CD4-positive, CD25-positive, alpha-beta regulatory T cell (primary cell): ENCODE measurements at regions not wholly inside any gene's neighbourhood (a gene's known extent, or its start where the extent isn't known, plus 50 kb on each side); places are given as distances from the start of the nearest gene placed in this dataset.
A peak's percentile ranks its signal among the peaks of the same experiment; 100 is the strongest.

Experiments
- ATAC-seq, 2 donors: fragments of 150-1000 bp; cut with Tn5 transposase; one replicate each; pipeline ENCODE4 v1.10.0; 2021; ENCODE audit warnings: low read depth in 2 of 2, moderate number of reproducible peaks in 2 of 2, moderate library complexity in 1 of 2
- DNase-seq, 3 donors: peaks; one replicate each; pipeline versions ENCODE4 v3.0.0 to v3.0.0-alpha.2; 2012 to 2022; ENCODE audit warnings: mixed read lengths in 1 of 3
- H3K27ac ChIP-seq: one replicate; pipeline ENCODE4 v1.7.0; 2013; ENCODE audit warnings: mild to moderate bottlenecking, low read length; ENCODE audit not compliant: insufficient read depth, poor library complexity, severe bottlenecking
- H3K27me3 ChIP-seq: one replicate; pipeline ENCODE4 v1.7.0; 2013; ENCODE audit warnings: low read length; ENCODE audit not compliant: control insufficient read depth, insufficient read depth
- H3K36me3 ChIP-seq: one replicate; pipeline ENCODE4 v1.7.0; 2013; ENCODE audit warnings: mild to moderate bottlenecking, low read length, moderate library complexity; ENCODE audit not compliant: control insufficient read depth, insufficient read depth
- H3K4me1 ChIP-seq: 2 replicates; pipeline ENCODE4 v1.7.0; 2013; ENCODE audit warnings: mild to moderate bottlenecking, low read length; ENCODE audit not compliant: insufficient read depth, control insufficient read depth, poor library complexity, severe bottlenecking
- H3K4me3 ChIP-seq: one replicate; pipeline ENCODE4 v1.7.0; 2013; ENCODE audit warnings: low read depth, mild to moderate bottlenecking, low read length, moderate library complexity
- H3K9me3 ChIP-seq, 2 experiments: 1 replicate in 1 of 2; 2 replicates in 1 of 2; pipeline ENCODE4 v1.7.0; 2013; ENCODE audit warnings: low read length in 2 of 2, mild to moderate bottlenecking in 1 of 2, moderate library complexity in 1 of 2; ENCODE audit not compliant: control insufficient read depth in 2 of 2
- H3K27ac Mint-ChIP-seq, 3 donors: one replicate each; pipeline ENCODE4 v1.8.0; 2020 to 2022; ENCODE audit warnings: mild to moderate bottlenecking in 3 of 3, mixed read lengths in 3 of 3, moderate library complexity in 2 of 3
- H3K27me3 Mint-ChIP-seq: one replicate; pipeline ENCODE4 v1.8.0; 2022; ENCODE audit warnings: mild to moderate bottlenecking, mixed read lengths
- H3K36me3 Mint-ChIP-seq: one replicate; pipeline ENCODE4 v1.8.0; 2020; ENCODE audit warnings: mixed read lengths
- H3K4me1 Mint-ChIP-seq, 4 donors: one replicate each; pipeline ENCODE4 v1.8.0; 2020 to 2022; ENCODE audit warnings: mixed read lengths in 4 of 4, mild to moderate bottlenecking in 1 of 4
- H3K4me3 Mint-ChIP-seq, 4 donors: one replicate each; pipeline ENCODE4 v1.8.0; 2020 to 2022; ENCODE audit warnings: mild to moderate bottlenecking in 4 of 4, mixed read lengths in 4 of 4, moderate library complexity in 3 of 4
- H3K9me3 Mint-ChIP-seq, 7 donors: one replicate each; pipeline ENCODE4 v1.8.0; 2020 to 2022; ENCODE audit warnings: mixed read lengths in 7 of 7, mild to moderate bottlenecking in 3 of 7, moderate library complexity in 2 of 7

- ATAC-seq: no peak
- H3K4me1 Mint-ChIP-seq: no peaks in the 10 kb centered on the region
Observed at GRCh38 chrX:134115270-134115669, 121.7 kb upstream of the CCDC160 start.

GRCh38 chrX:134137341-134137740, 99.6 kb upstream of the CCDC160 start:
- no peak for DNase-seq
- H3K9me3 Mint-ChIP-seq: peaks cover 0 to 2% (median 0%) of the 10 kb centered on the region in 7 donors

More at GRCh38 chrX:134115270-134115669, 121.7 kb upstream of the CCDC160 start:
- Histone ChIP-seq H3K27me3 (no peaks in the 10 kb centered on the region), H3K27ac (no peak overlapping the region), H3K9me3 (no peaks in the 10 kb centered on the region), H3K4me3 (no peak overlapping the region), H3K4me1 (no peaks in the 10 kb centered on the region), H3K36me3 (no peaks in the 10 kb centered on the region)
- Mint-ChIP-seq H3K27ac (no peak overlapping the region), H3K9me3 (peaks cover 0 to 2% (median 0%) of the 10 kb centered on the region in 7 donors), H3K27me3 (no peaks in the 10 kb centered on the region), H3K4me3 (no peak overlapping the region), H3K36me3 (no peaks in the 10 kb centered on the region)
- DNase-seq: no peak

GRCh38 chrX:134139090-134139489, 97.9 kb upstream of the CCDC160 start:
- DNase-seq (no peak), ATAC-seq (no peak)
- Histone ChIP-seq H3K36me3 (no peaks in the 10 kb centered on the region), H3K4me3 (no peak overlapping the region), H3K27ac (no peak overlapping the region), H3K4me1 (no peaks in the 10 kb centered on the region), H3K9me3 (no peaks in the 10 kb centered on the region), H3K27me3 (no peaks in the 10 kb centered on the region)
- no peak overlapping the region for H3K27ac Mint-ChIP-seq
- no peaks in the 10 kb centered on the region for H3K4me1 Mint-ChIP-seq
- no peaks in the 10 kb centered on the region for H3K36me3 Mint-ChIP-seq
- no peak overlapping the region for H3K4me3 Mint-ChIP-seq
- H3K27me3 Mint-ChIP-seq: peaks cover 5% of the 10 kb centered on the region
- peaks cover 0 to 2% (median 0%) of the 10 kb centered on the region in 7 donors for H3K9me3 Mint-ChIP-seq

More at GRCh38 chrX:134137341-134137740, 99.6 kb upstream of the CCDC160 start:
- H3K36me3 ChIP-seq: no peaks in the 10 kb centered on the region
- peaks cover 5% of the 10 kb centered on the region for H3K27me3 Mint-ChIP-seq
- H3K4me1 Mint-ChIP-seq: no peaks in the 10 kb centered on the region
- H3K27me3 ChIP-seq: no peaks in the 10 kb centered on the region
- H3K27ac ChIP-seq: no peak overlapping the region
- ATAC-seq: no peak
- no peaks in the 10 kb centered on the region for H3K4me1 ChIP-seq
- no peak overlapping the region for H3K4me3 ChIP-seq
- no peaks in the 10 kb centered on the region for H3K9me3 ChIP-seq
- H3K27ac Mint-ChIP-seq: no peak overlapping the region
- no peaks in the 10 kb centered on the region for H3K36me3 Mint-ChIP-seq
- H3K4me3 Mint-ChIP-seq: no peak overlapping the region

- Mint-ChIP-seq H3K9me3 (no peaks in the 10 kb centered on the region), H3K4me1 (peaks cover 0 to 2% (median 0%) of the 10 kb centered on the region in 4 donors), H3K36me3 (no peaks in the 10 kb centered on the region), H3K27ac (no peak overlapping the region), H3K4me3 (no peak overlapping the region), H3K27me3 (no peaks in the 10 kb centered on the region)
- no peaks in the 10 kb centered on the region for H3K27me3 ChIP-seq
- ATAC-seq: no peak
- H3K4me1 ChIP-seq: no peaks in the 10 kb centered on the region
- DNase-seq: peak in 1 of 3 donors; percentile 37
- no peak overlapping the region for H3K4me3 ChIP-seq
- H3K27ac ChIP-seq: no peak overlapping the region
- H3K36me3 ChIP-seq: no peaks in the 10 kb centered on the region
- no peaks in the 10 kb centered on the region for H3K9me3 ChIP-seq
Observed at GRCh38 chrX:134144231-134144630, 92.8 kb upstream of the CCDC160 start.

- Histone ChIP-seq H3K27ac (no peak overlapping the region), H3K4me3 (no peak overlapping the region), H3K36me3 (no peaks in the 10 kb centered on the region), H3K4me1 (no peaks in the 10 kb centered on the region), H3K9me3 (no peaks in the 10 kb centered on the region), H3K27me3 (no peaks in the 10 kb centered on the region)
- Mint-ChIP-seq H3K4me1 (peaks cover 0 to 2% (median 0%) of the 10 kb centered on the region in 4 donors), H3K27me3 (no peaks in the 10 kb centered on the region), H3K27ac (no peak overlapping the region), H3K4me3 (no peak overlapping the region), H3K9me3 (no peaks in the 10 kb centered on the region), H3K36me3 (no peaks in the 10 kb centered on the region)
- no peak for DNase-seq
- no peak for ATAC-seq
Observed at GRCh38 chrX:134146493-134146892, 90.5 kb upstream of the CCDC160 start.

GRCh38 chrX:134148172-134148692, 88.8 kb upstream of the CCDC160 start:
- Mint-ChIP-seq H3K9me3 (no peaks in the 10 kb centered on the region), H3K4me1 (peaks cover 0 to 2% (median 0%) of the 10 kb centered on the region in 4 donors), H3K36me3 (no peaks in the 10 kb centered on the region), H3K4me3 (no peak overlapping the region), H3K27me3 (no peaks in the 10 kb centered on the region), H3K27ac (no peak overlapping the region)
- no peak overlapping the region for H3K4me3 ChIP-seq
- no peaks in the 10 kb centered on the region for H3K9me3 ChIP-seq
- H3K27me3 ChIP-seq: no peaks in the 10 kb centered on the region
- H3K4me1 ChIP-seq: no peaks in the 10 kb centered on the region
- H3K27ac ChIP-seq: no peak overlapping the region
- ATAC-seq (no peak), DNase-seq (no peak)
- H3K36me3 ChIP-seq: no peaks in the 10 kb centered on the region

- Histone ChIP-seq H3K27me3 (peaks cover 2% of the 10 kb centered on the region), H3K9me3 (no peaks in the 10 kb centered on the region), H3K4me3 (no peak overlapping the region), H3K4me1 (no peaks in the 10 kb centered on the region), H3K27ac (no peak overlapping the region), H3K36me3 (no peaks in the 10 kb centered on the region)
- no peaks in the 10 kb centered on the region for H3K4me1 Mint-ChIP-seq
- no peak overlapping the region for H3K27ac Mint-ChIP-seq
- peaks cover 0 to 2% (median 0%) of the 10 kb centered on the region in 7 donors for H3K9me3 Mint-ChIP-seq
- DNase-seq (no peak), ATAC-seq (no peak)
- no peak overlapping the region for H3K4me3 Mint-ChIP-seq
- no peaks in the 10 kb centered on the region for H3K36me3 Mint-ChIP-seq
- H3K27me3 Mint-ChIP-seq: no peaks in the 10 kb centered on the region
Observed at GRCh38 chrX:134158821-134159512, 78.0 kb upstream of the CCDC160 start.

GRCh38 chrX:134161162-134161561, 75.8 kb upstream of the CCDC160 start:
- Histone ChIP-seq H3K4me3 (no peak overlapping the region), H3K36me3 (no peaks in the 10 kb centered on the region), H3K9me3 (no peaks in the 10 kb centered on the region), H3K27ac (no peak overlapping the region), H3K4me1 (no peaks in the 10 kb centered on the region), H3K27me3 (peaks cover 2% of the 10 kb centered on the region)
- H3K36me3 Mint-ChIP-seq: no peaks in the 10 kb centered on the region
- H3K9me3 Mint-ChIP-seq: peaks cover 0 to 4% (median 0%) of the 10 kb centered on the region in 7 donors
- ATAC-seq (no peak), DNase-seq (no peak)
- H3K4me3 Mint-ChIP-seq: no peak overlapping the region
- peaks cover 5% of the 10 kb centered on the region for H3K27me3 Mint-ChIP-seq
- H3K27ac Mint-ChIP-seq: no peak overlapping the region
- H3K4me1 Mint-ChIP-seq: no peaks in the 10 kb centered on the region
